Neural cell (in vitro differentiated cells): ENCODE measurements at regions not wholly inside any gene's neighbourhood (a gene's known extent, or its start where the extent isn't known, plus 50 kb on each side); places are given as distances from the start of the nearest gene placed in this dataset.

Experiments used
- H2AFZ ChIP-seq: fragments of 200-600, 300-800 bp; sonication (generic), shearing (Covaris generic); 2 replicates; pipeline ENCODE4 v1.6.0; 2014; ENCODE audit warnings: low read depth, mild to moderate bottlenecking, antibody characterized with exemption, low read length, moderate library complexity
- H3F3A ChIP-seq: fragments of 200-600 bp; shearing (Covaris generic); 2 replicates; pipeline ENCODE4 v1.6.1; 2016; ENCODE audit warnings: mild to moderate bottlenecking, moderate library complexity, mixed read lengths, antibody characterized with exemption, low read length; ENCODE audit not compliant: insufficient read depth, poor library complexity, severe bottlenecking
- H3K27ac ChIP-seq: fragments of 200-600, 300-800 bp; sonication (generic), shearing (Covaris generic); 2 replicates; pipeline ENCODE4 v1.5.1; 2014; ENCODE audit warnings: mild to moderate bottlenecking, low read length, moderate library complexity
- H3K27me3 ChIP-seq: fragments of 300-800, 200-600 bp; sonication (generic), shearing (Covaris generic); 2 replicates; pipeline ENCODE4 v1.6.0; 2014; ENCODE audit warnings: mild to moderate bottlenecking, low read depth, low read length, moderate library complexity; ENCODE audit not compliant: insufficient read depth
- H3K36me3 ChIP-seq: fragments of 300-800, 200-600 bp; sonication (generic), shearing (Covaris generic); 2 replicates; pipeline ENCODE4 v1.5.1; 2014; ENCODE audit warnings: mild to moderate bottlenecking, antibody characterized with exemption, low read length, moderate library complexity; ENCODE audit not compliant: insufficient read depth
- H3K4me2 ChIP-seq: fragments of 300-800, 200-600 bp; sonication (generic), shearing (Covaris generic); 2 replicates; pipeline ENCODE4 v1.6.0; 2014; ENCODE audit warnings: mild to moderate bottlenecking, low read length
- H3K4me3 ChIP-seq: fragments of 300-800, 200-600 bp; sonication (generic), shearing (Covaris generic); 2 replicates; pipeline ENCODE4 v1.5.1; 2014; ENCODE audit warnings: mild to moderate bottlenecking, low read length, moderate library complexity
- H3K79me2 ChIP-seq: fragments of 200-600 bp; shearing (Covaris generic); replicated peaks from 2 replicates; pipeline ENCODE4 v1.6.0; 2014; ENCODE audit warnings: mild to moderate bottlenecking, low read length, moderate library complexity; ENCODE audit not compliant: insufficient read depth
- H3K9ac ChIP-seq: fragments of 300-800, 200-600 bp; sonication (generic), shearing (Covaris generic); 2 replicates; pipeline ENCODE4 v1.6.1; 2016; ENCODE audit warnings: mild to moderate bottlenecking, low read length, mixed read lengths
- H3K9me2 ChIP-seq: fragments of 200-600 bp; shearing (Covaris generic); 2 replicates; pipeline ENCODE4 v1.6.1; 2016; ENCODE audit warnings: mild to moderate bottlenecking, low read length, mixed read lengths; ENCODE audit not compliant: insufficient read depth
- H3K9me3 ChIP-seq: fragments of 200-600, 300-800 bp; sonication (generic), shearing (Covaris generic); 2 replicates; pipeline ENCODE4 v1.6.1; 2016; ENCODE audit warnings: mild to moderate bottlenecking, mixed run types, low read length, moderate library complexity, mixed read lengths
- H4K20me1 ChIP-seq: fragments of 200-600 bp; shearing (Covaris generic); 2 replicates; pipeline ENCODE4 v1.6.1; 2016; ENCODE audit warnings: mild to moderate bottlenecking, mixed run types; ENCODE audit not compliant: insufficient read depth
- EP300 ChIP-seq: fragments of 450-650 bp; conservative IDR thresholded peaks from 2 replicates; pipeline ENCODE4 v1.6.1; 2014; ENCODE audit warnings: antibody characterized with exemption, mild to moderate bottlenecking, moderate library complexity; ENCODE audit not compliant: poor library complexity, severe bottlenecking
- EZH2 ChIP-seq: fragments of 200-600, 300-800 bp; shearing (Covaris generic), sonication (generic); IDR thresholded peaks from 2 replicates; pipeline ENCODE4 v1.6.1; 2014; ENCODE audit warnings: antibody characterized with exemption, low read length, borderline replicate concordance, mild to moderate bottlenecking; ENCODE audit not compliant: insufficient read depth, poor library complexity, severe bottlenecking
- MXI1 ChIP-seq: fragments of 450-650 bp; conservative IDR thresholded peaks from 2 replicates; pipeline ENCODE4 v1.6.1; 2014; ENCODE audit warnings: antibody characterized with exemption, mild to moderate bottlenecking; ENCODE audit not compliant: poor library complexity, severe bottlenecking
- POLR2AphosphoS5 ChIP-seq: IDR thresholded peaks from 2 replicates; pipeline ENCODE4 v1.6.1; 2012
- RAD21 ChIP-seq: fragments of 450-650 bp; conservative IDR thresholded peaks from 2 replicates; pipeline ENCODE4 v1.6.1; 2014; ENCODE audit warnings: antibody characterized with exemption, mild to moderate bottlenecking, moderate library complexity
- REST ChIP-seq: IDR thresholded peaks from 2 replicates; pipeline ENCODE4 v1.6.1; 2012; ENCODE audit warnings: borderline replicate concordance
- SMC3 ChIP-seq: fragments of 450-650 bp; conservative IDR thresholded peaks from 2 replicates; pipeline ENCODE4 v1.6.1; 2014; ENCODE audit warnings: antibody characterized with exemption, mild to moderate bottlenecking, moderate library complexity; ENCODE audit not compliant: poor library complexity
- TAF1 ChIP-seq: IDR thresholded peaks from 2 replicates; pipeline ENCODE4 v1.6.1; 2012; ENCODE audit warnings: low read depth
- TF ChIP-seq, protein P1 (sequence below): fragments of 450-650 bp; IDR thresholded peaks from 2 replicates; pipeline ENCODE4 v1.5.1; 2014; ENCODE audit warnings: antibody characterized with exemption, mild to moderate bottlenecking, moderate library complexity; ENCODE audit not compliant: poor library complexity, severe bottlenecking

- no peak overlapping the region for H3K4me3 ChIP-seq
- no peaks in the 10 kb centered on the region for H4K20me1 ChIP-seq
- TF ChIP-seq REST (no peak), MXI1 (no peak), EP300 (no peak), EZH2 (no peak), POLR2AphosphoS5 (no peak), SMC3 (no peak), RAD21 (no peak), TAF1 (no peak)
- TF ChIP-seq, protein P1, sequence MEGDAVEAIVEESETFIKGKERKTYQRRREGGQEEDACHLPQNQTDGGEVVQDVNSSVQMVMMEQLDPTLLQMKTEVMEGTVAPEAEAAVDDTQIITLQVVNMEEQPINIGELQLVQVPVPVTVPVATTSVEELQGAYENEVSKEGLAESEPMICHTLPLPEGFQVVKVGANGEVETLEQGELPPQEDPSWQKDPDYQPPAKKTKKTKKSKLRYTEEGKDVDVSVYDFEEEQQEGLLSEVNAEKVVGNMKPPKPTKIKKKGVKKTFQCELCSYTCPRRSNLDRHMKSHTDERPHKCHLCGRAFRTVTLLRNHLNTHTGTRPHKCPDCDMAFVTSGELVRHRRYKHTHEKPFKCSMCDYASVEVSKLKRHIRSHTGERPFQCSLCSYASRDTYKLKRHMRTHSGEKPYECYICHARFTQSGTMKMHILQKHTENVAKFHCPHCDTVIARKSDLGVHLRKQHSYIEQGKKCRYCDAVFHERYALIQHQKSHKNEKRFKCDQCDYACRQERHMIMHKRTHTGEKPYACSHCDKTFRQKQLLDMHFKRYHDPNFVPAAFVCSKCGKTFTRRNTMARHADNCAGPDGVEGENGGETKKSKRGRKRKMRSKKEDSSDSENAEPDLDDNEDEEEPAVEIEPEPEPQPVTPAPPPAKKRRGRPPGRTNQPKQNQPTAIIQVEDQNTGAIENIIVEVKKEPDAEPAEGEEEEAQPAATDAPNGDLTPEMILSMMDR = no peak
Measured at GRCh38 chr2:122433123-122433754, 677.8 kb downstream of the TSN start.

GRCh38 chr2:122445003-122445402 is 689.6 kb downstream of the TSN start:
- H4K20me1 ChIP-seq = no peaks in the 10 kb centered on the region

More at GRCh38 chr2:122433123-122433754, 677.8 kb downstream of the TSN start:
- Histone ChIP-seq H3K27ac (no peak overlapping the region), H2AFZ (no peak overlapping the region), H3K4me2 (no peak overlapping the region), H3K9ac (no peak overlapping the region), H3F3A (no peaks in the 10 kb centered on the region), H3K9me3 (no peaks in the 10 kb centered on the region), H3K36me3 (no peaks in the 10 kb centered on the region), H3K9me2 (no peaks in the 10 kb centered on the region), H3K27me3 (no peaks in the 10 kb centered on the region), H3K79me2 (no peaks in the 10 kb centered on the region)

More at GRCh38 chr2:122445003-122445402, 689.6 kb downstream of the TSN start:
- H3K27ac ChIP-seq = no peak overlapping the region
- H3F3A ChIP-seq = no peaks in the 10 kb centered on the region
- no peak overlapping the region for H3K9ac ChIP-seq
- H3K4me3 ChIP-seq = no peak overlapping the region
- no peaks in the 10 kb centered on the region for H3K27me3 ChIP-seq
- H3K4me2 ChIP-seq = no peak overlapping the region
- H3K9me2 ChIP-seq = no peaks in the 10 kb centered on the region
- no peak overlapping the region for H2AFZ ChIP-seq
- H3K9me3 ChIP-seq = no peaks in the 10 kb centered on the region
- TF ChIP-seq EZH2 (no peak), SMC3 (no peak), REST (no peak), POLR2AphosphoS5 (no peak), RAD21 (no peak), MXI1 (no peak), EP300 (no peak), TAF1 (no peak)
- TF ChIP-seq, protein P1 = no peak
- no peaks in the 10 kb centered on the region for H3K79me2 ChIP-seq
- no peaks in the 10 kb centered on the region for H3K36me3 ChIP-seq
